GM18868 (cell line): ENCODE measurements at regions not wholly inside any gene's neighbourhood (a gene's known extent, or its start where the extent isn't known, plus 50 kb on each side); places are given as distances from the start of the nearest gene placed in this dataset.
"Not testable (repeated sequence)": the region's sequence is repeated elsewhere in the genome, so short reads cannot be mapped to it uniquely, and the experiment has no call there.

Experiments
- ATAC-seq: cut with Tn5 transposase; IDR thresholded peaks from one replicate; pipeline ENCODE4 v1.9.1; 2021; ENCODE audit warnings: mild to moderate bottlenecking, moderate library complexity; ENCODE audit not compliant: unreplicated experiment

DNA sequence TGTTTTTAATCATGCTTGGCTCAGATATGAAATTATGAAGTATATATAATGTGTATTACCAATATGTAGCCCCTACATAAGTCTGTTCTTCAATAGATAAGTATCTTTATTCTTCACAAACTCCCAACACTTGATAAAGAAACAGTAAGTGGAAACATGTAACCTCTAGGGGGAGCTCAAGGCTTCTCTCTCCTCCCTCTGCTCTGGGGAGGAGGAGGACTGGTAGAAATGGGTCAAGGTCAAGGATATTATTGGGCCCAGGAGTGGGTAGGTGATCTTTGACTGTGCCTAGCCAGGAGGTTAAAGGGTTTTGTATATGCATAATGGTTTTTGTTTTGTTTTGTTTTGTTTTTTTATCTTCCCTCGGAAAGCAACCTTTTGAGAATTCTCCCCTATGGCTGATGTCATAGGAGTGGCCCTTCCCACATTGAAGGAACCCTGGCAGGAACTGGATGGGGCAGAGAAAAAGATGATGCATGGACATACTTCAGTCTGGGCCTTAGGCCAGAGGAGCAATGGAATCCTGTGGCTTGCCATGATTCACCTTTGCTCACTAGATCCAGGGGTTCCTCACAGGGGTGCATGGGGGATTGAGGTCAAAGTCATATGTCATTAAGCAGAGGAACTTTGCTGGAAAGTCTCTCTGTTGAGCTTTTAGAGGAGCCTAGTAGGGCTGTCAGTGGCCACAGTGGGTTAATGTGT lies 460.3 kb downstream of the MID1IP1 start:
- ATAC-seq: no peak

DNA sequence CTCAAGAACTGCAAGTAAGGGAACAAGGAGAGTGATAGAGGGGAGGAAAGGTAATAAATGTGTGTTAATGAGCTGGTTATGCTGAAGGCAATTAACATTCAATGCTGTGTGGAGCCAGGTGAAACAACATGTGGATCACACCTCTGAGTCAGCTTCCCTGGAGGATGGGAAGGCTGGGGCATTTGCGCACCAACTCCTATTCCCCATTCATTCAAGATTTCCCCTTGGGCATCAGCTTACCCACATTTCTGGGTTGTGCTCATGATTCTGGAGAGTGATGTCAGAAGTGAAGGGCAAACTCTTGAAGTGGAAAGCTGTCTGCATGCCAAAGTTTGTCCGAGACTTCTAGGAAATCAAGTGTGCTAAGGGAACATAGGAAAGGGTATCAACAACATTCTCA lies 461.4 kb downstream of the MID1IP1 start:
- no peak for ATAC-seq

DNA sequence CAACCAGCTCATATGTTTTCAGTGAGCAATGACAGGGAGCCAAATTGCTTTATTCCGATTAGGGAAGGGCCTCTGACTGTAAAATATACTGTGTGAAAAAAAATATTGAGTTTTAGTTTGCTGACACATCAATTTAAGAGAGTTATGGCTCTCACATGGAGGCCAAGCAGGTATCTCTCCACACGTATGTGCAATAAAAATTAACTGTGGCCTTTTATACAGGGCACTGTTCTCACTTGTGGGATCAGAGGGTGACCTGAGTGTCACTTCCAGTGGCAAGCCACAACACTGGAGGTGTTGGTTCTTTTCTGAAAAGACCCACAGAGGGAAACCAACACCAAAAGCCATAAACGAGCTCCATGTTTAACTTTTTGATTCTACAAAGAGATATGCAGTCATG lies 462.8 kb downstream of the MID1IP1 start:
- ATAC-seq: no peak

DNA sequence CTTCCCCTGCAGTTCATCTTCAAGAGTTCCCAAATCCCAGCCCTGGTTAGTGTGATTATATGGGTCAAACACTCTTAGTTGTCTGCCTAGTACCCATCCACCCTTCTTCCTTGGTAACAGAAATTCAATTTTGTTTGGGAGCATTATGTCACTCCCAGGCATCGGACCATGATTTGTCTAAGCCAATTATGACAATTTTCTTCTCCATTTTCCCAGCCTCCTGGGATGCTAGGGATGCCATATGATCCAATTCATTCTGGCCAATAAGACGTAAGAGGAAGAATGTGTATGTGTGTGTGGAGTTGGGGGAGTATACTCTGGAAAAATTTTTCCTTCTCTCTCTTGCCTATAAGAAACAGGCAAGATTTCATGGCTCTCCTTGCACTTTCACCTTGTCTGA lies 465.9 kb downstream of the MID1IP1 start:
- no peak for ATAC-seq

DNA sequence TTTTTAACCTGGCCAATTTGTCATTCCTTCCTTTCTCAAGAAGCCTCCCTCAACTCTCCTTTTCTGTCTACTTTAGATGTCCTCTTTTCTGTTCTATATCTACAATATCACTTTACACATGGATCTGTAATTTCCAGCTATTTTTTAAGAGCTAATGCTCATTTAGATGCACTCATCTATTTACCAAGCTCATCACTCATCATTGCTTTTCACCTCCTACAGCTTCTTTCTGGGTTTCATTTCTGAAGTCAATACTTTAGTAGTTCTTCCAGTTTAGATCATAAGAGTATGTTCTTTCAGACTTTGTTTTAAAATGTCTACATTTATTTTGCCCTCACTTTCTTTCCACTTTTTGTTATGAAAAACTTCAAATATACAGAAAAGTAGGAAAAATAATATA lies 466.9 kb downstream of the MID1IP1 start:
- ATAC-seq: no peak

DNA sequence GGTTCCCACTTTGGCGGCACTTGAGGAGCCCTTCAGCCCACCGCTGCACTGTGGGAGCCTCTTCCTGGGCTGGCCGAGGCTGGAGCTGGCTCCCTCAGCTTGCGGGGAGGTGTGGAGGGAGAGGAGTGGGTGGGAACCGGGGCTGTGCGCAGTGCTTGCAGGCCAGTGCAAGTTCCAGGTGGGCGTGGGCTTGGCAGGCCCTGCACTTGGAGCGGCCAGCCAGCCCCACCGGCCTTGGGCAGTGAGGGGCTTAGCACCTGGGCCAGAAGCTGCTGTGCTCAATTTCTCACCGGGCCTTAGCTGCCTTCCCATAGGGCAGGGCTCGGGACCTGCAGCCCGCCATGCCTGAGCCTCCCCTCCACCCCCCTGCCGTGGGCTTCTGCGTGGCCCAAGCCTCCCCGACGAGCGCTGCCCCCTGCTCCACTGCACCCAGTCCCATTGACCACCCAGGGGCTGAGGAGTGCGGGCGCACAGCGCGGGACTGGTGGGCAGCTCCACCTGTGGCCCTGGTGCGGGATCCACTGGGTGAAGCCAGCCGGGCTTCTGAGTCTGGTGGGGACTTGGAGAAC lies 474.3 kb downstream of the MID1IP1 start:
- ATAC-seq: no peak

DNA sequence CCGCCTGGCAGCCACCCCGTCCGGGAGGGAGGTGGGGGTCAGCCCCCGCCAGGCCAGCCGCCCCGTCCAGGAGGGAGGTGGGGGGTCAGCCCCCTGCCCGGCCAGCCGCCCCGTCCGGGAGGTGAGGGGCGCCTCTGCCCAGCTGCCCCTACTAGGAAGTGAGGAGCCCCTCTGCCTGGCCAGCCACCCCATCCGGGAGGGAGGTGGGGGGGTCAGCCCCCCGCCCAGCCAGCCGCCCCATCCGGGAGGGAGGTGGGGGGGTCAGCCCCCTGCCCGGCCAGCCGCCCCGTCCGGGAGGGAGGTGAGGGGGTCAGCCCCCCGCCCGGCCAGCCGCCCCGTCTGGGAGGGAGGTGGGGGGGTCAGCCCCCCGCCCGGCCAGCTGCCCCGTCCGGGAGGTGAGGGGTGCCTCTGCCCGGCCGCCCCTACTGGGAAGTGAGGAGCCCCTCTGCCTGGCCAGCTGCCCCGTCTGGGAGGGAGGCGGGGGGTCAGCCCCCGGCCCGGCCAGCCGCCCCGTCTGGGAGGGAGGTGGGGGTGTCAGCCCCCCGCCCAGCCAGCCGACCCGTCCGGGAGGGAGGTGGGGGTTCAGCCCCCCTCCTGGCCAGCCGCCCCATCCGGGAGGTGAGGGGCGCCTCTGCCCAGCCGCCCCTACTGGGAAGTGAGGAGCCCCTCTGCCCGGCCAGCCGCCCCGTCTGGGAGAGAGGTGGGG lies 476.6 kb downstream of the MID1IP1 start:
- not testable (repeated sequence) for ATAC-seq

DNA sequence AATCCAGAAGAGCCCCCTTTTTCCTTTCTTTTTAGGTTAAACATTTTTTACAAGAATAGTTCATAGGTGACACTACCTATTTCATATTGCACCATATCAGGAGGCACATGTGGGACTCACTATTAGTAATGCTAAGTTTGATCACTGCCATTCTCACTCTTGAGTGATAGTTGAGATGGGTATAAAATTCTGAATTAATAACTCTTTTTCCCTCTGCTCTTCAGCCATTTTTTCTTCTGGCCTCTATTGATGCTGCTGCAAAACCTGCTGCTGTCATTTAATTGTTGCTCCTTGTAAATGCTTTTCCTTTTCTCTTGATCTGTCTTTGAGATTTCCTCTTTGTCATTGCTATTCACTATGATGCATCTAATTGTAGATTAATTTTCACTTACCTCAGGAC lies 482.0 kb downstream of the MID1IP1 start:
- no peak for ATAC-seq

DNA sequence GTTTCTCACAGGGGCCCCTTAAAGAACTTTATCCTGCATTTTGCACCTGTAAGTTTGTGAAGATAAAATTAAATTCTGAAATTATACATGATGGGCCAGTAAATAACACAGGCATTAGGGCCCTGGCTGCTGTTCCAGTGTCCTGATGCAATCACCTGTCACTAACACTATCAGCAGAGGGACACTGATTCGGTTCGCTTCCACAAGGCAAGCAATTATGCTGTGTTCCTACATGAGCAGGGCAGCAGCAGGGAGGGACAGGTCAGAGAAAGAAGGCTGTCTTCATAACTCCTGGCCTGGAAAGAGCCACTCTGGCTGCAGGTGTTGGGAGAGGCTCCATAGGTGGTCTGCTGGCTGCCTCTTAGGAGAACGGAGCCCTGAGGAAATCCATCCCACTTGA lies 487.3 kb downstream of the MID1IP1 start:
- no peak for ATAC-seq

DNA sequence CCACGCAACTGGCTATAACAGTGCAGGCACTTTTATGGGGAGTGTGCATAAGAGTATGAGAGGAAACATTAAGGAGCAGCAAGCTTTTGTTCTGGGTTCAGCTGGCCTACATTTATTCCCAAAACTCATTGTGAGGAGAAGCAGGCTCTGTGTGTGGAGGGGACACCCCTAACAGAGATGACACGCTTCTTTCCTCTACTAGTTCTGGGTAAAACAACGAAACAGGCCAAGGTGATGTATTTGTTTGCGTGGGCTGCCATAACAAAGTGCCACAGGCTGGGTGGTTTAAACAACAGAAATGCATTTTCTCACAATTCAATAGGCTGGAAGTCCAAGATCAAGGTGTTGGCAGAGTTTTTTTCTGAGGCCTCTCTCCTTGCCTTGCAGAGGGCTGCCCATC lies 488.6 kb downstream of the MID1IP1 start:
- no peak for ATAC-seq

DNA sequence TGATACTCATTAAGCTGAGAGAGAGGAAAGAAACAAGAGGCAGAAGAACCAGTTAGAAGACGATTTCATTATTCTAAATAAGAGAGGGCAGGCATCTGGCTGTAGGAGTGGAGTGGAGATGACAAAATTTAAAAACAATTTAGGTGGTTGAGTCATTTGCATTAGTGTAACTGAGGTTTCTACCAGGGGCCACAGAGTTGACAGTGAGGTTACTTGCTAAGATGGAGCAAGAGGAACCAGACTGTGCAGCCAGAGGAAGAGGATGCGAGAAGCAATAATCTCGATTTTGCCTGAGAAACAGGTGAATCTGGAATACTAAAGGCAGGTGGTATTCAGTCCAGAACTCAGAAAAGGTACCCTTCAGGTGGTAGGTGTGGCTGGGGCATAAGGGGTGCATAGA lies 491.9 kb downstream of the MID1IP1 start:
- ATAC-seq: peak; percentile 63

DNA sequence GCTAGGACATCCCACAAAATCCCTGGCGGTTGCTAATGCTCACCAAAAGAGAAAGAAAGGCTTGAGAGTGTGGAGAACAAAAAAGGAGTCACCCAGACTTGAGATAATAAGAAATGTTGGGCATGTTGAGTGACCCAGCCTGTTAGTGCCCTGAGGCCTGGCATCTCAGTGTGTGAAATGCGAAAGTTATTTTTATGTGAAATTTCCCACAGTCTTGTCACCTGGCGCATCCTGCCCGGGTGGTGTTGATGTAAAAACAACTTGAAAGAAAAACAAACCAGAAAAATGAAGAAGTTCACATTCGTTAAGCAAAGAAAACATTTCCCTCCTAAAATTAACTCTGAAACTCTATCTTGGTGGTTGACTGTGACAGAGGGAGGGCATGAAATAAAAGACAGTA lies 495.2 kb downstream of the MID1IP1 start:
- ATAC-seq: peak; percentile 62

DNA sequence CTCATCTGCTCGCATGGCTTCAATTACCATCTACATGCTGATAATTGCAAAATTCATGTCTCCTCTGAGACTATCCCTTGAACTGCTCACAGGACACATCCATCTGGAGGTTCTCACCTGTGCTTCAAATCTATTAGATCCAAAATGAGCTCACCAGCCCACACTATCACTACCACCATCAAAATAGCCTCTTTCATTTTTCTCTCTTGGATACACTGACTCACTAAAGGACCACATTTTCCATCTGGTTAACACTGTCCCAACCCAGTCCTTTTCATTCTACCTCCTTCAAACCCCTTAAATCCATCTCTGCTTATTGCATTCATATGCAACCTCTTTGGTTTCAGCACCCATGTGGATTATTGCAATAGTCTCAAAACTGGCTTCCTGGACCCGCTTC lies 497.6 kb downstream of the MID1IP1 start:
- no peak for ATAC-seq

DNA sequence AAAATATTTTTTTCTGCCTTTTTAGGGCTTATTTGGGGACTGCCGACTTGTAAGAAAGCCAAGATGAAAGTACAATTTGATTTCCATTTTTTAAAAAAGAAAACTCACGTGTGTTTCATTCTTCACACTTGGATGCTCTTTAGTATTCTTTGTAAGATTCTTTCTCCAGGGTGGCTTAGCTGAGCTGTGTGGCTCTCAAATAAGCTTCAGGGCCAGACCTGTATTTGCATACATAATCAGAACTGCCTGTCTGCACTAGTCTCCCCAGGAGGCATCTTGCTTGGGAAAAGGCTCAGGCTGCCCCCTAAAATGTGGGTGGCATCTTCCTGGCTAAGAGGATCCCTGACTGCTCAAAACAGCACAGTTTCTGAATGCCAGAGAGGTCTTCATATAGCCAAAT lies 498.4 kb downstream of the MID1IP1 start:
- ATAC-seq: no peak

DNA sequence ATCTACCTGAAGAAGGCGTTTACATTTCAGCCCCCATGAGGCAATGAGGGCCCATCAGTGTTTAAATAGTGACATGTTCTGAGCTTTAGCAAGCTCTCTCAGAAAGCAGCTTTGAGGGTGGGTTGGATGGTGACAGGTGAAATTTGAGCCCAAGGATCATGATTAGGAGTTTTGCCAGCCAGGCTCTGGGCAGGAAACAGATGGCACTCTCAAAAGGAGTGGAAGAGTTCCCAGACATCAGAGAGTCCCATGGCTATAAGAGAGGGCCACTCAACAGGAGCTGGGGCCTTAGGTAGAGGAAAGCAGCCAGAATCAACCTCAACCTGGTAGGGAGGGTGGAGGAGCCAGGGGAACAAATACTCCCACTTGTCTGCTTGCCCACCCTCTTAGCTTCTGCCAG lies 499.8 kb downstream of the MID1IP1 start:
- ATAC-seq: no peak

DNA sequence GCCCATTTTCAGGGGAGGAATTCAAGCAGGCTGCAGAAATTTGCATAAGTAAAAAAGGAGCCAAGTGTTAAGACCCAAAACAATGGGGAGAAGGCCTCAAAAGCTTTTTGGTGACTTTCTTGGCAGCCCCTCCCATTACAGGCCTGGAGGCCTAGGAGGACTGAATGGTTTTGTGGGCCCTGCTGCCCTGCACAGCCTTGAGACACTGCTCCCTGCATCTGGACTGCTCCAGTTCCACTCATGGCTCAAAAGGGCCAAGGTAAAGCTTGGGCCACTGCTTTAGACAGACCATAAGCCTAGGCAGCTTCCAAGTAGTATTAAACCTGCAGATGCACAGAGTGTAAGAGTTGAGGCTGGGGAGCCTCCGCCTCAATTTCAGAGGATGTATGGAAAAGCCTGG lies 501.6 kb downstream of the MID1IP1 start:
- ATAC-seq: no peak

DNA sequence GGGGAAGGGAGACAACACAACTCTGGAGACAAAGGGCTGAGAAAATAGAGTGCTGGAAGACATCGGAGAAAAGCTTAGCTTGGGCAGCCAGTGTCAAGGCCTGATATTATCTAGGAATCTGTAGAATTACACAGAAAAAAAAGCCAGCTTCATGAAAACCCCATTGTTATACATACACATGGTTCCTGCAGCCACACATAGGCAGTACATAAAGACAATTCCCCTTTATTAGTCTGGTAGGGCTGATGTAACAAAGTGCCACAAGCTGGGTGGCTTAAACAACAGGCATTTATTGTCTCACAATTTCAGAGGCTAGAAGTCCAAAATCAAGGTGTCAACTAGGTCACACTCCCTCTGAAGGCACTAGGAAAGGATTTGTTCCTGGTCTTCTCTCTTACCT lies 503.5 kb downstream of the MID1IP1 start:
- no peak for ATAC-seq

DNA sequence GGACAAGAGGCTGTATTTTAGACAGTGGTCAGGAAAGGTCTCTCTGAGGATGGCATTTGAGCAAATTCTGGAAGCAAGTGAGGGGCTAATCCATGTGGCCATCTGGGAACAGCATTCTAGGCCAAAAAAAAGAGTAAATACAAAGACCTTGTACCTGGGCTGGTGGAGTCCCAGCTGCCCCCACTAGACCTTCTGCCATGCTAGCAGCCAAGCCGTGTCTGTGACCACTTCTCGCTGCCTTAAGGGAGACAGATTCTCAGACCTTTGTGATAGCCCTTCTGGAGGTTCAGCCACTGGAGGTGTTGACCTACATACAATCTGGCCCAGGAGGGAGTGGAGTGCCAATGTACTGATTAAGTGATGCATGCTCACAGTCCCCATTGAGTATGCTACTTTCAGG lies 506.2 kb downstream of the MID1IP1 start:
- ATAC-seq: no peak

DNA sequence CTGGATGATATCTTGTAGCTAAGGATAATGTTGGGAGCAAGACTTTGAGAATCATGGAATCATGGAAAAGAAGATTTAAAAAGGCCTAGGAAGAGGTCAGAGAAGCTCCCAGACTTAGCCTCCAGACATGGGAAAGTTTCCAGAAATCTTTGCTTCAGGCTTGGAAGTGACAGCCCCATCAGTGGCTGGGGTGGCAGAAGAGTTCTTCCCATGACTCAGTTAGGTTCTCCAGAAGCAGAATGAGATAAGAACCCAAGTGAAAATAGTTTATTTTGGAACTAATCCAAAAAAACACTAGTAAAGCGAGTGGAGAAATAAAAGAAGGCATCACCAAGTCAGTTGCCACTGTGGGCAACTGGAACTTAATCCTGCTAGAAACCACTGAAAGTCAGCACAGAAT lies 506.9 kb downstream of the MID1IP1 start:
- no peak for ATAC-seq

DNA sequence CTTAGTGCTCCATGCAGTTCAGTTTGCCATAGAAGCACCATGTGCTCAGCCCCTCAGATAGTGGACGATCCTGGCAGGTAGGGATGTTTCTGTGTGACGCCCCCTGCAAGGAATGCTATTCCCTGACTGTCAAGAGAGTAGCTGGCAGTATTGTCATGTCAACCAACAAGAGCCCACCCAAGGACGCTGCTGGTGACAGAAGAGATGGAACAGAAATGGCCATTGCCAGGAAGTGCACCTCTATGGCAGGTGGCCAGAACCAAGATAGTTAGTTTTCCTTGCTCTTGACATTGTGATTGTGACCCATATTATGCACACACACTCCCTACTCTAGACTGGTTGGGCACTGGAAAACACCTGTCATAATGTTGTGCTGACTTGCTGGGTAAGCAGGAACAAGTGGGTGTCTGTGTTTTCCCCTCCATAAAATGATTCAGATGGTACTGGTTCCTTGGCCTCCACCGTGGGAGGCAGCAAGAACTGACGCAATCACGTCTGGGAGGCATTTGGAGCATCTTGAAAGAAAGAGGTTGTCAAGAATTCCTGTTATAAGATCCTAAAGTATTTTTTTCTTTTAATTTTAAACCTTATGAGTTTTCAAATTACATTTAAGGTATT lies 507.9 kb downstream of the MID1IP1 start:
- ATAC-seq: peak; percentile 63

DNA sequence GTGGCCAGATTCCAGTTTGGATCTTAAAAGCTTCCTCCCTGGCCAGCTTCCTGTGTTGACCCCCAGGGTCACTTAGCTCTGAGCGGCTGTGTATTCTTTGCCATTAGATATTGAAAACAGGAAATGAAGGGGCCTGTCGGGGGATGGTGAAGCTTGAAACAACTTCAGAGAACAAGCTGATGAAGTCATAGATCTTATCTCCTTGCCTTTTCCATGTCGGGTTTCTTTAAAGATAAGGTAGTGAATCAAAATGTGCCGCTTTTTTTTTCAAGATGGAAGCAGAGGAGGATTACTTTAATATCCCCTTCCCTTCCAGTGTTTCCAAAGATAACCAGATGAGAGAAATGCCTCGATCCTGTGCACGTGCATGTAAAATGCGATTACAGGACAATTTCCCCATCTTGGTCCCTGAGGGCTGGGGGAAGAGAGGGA lies 508.5 kb downstream of the MID1IP1 start:
- no peak for ATAC-seq

DNA sequence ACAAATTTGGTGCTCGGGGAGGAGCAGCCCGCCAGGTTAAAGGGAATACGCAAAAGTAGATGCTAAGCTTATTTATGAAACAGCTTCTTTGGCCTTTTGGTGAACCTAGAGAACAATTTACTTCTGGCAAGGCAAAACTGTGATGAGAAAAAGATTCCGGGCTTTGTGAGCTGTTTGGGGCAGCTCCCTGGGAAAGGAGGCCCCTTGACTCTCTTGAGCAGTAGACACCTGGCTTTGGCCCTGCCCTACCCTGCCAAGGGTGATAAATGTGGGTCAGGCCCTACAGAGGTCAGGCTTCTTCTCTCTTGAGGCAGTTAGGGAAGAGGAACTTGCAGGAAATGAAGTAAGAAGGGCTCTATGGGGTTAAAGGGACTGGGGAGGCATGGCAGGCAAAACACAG lies 509.6 kb downstream of the MID1IP1 start:
- no peak for ATAC-seq
